ENCODE measurements at regions not wholly inside any gene's neighbourhood (a gene's known extent, or its start where the extent isn't known, plus 50 kb on each side); places are given as distances from the start of the nearest gene placed in this dataset.
A peak's percentile ranks its signal among the peaks of the same experiment; 100 is the strongest.

DNA sequence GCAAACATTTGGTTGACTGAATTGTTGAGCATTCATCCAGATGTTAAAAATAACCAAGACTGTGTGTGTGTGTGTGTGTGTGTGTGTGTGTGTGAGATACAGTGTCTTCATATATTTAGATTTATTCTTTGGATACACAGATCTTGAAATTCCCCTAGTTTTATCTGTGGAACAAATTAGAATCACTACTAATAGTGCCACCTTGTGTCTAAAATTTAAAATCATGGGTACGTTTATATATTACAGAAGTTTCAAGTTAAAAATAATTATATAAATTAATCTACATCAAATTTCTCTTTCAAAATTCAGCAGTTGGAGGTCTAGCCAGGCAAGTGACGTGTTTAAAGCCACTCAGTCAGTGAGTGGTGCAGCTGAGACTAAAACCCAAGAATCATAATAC is 1566.2 kb upstream of the TENM4 start:
- Histone ChIP-seq H3K36me3 (ENCODE audit: control insufficient read depth in 2 of 2, extremely low read depth in 1 of 2, insufficient read depth in 2 of 2, low read length in 2 of 2) (no peaks in the 10 kb centered on the region), H3K9me1 (replicated peaks; ENCODE audit: control insufficient read depth, extremely low read depth, insufficient read depth, low read length) (no peaks in the 10 kb centered on the region), H3K9ac (replicated peaks; ENCODE audit: extremely low read depth, insufficient read depth, low read length) (no peak overlapping the region), H3K9me3 (replicated peaks; ENCODE audit: control insufficient read depth, insufficient read depth, low read length) (no peaks in the 10 kb centered on the region), H3K4me2 (ENCODE audit: insufficient read depth, low read length) (no peak overlapping the region), H2AFZ (ENCODE audit: low read depth, low read length) (no peak overlapping the region), H3K79me2 (ENCODE audit: control insufficient read depth, insufficient read depth, low read length) (no peaks in the 10 kb centered on the region), H3K4me1 (ENCODE audit: control insufficient read depth, extremely low read depth, insufficient read depth, low read length) (peaks cover 5% of the 10 kb centered on the region), H3K4me3 (replicated peaks in 1 of 3; ENCODE audit: insufficient read depth in 1 of 3, low read depth in 1 of 3, low read length in 3 of 3) (no peak overlapping the region), H3K27me3 (ENCODE audit: control insufficient read depth in 2 of 2, insufficient read depth in 2 of 2, low read length in 2 of 2) (no peaks in the 10 kb centered on the region), H3K27ac (ENCODE audit: insufficient read depth, low read depth, low read length) (no peak overlapping the region), H4K20me1 (replicated peaks; ENCODE audit: control insufficient read depth, extremely low read depth, insufficient read depth, low read length) (no peaks in the 10 kb centered on the region)
- no peak for FAIRE-seq
- intact Hi-C loops (cut with micrococcal nuclease) (loop anchor here (1.0 to 10.0 kb wide), 2 partner anchors 282 to 852 kb away; no protein-coding TSS in a partner anchor), dilution Hi-C loops (cut with MboI; ENCODE audit: extremely low pct_ligation_motif_present, low sequenced_read_pairs) (no loop called here)
- CTCF ChIA-PET = no interaction called here
- no TSS peak for BruUV-seq (replicated peaks)
- TF ChIP-seq JUN (IDR thresholded peaks at IDR 0.05; ENCODE audit: borderline replicate concordance, insufficient read depth, insufficient read length, low read depth) (no peak), GATA2 (IDR thresholded peaks at IDR 0.05; ENCODE audit: insufficient read depth, insufficient read length, low read depth, low read length) (no peak), POLR2AphosphoS5 (IDR thresholded peaks at IDR 0.05; ENCODE audit: insufficient read depth, low read depth, low read length) (no peak), MYC (IDR thresholded peaks at IDR 0.05; ENCODE audit: low read depth, low read length) (no peak), FOS (IDR thresholded peaks at IDR 0.05; ENCODE audit: borderline replicate concordance, insufficient read depth, low read length) (no peak), POLR2A (IDR thresholded peaks at IDR 0.05; ENCODE audit: low read depth, low read length) (no peak), EZH2 (IDR thresholded peaks at IDR 0.05; ENCODE audit: borderline replicate concordance, low read depth, low read length, severe bottlenecking) (no peak)
- TF ChIP-seq, protein P1, sequence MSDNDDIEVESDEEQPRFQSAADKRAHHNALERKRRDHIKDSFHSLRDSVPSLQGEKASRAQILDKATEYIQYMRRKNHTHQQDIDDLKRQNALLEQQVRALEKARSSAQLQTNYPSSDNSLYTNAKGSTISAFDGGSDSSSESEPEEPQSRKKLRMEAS (IDR thresholded peaks at IDR 0.05; ENCODE audit: insufficient read depth, insufficient read length) = no peak
- TF ChIP-seq, protein P2, sequence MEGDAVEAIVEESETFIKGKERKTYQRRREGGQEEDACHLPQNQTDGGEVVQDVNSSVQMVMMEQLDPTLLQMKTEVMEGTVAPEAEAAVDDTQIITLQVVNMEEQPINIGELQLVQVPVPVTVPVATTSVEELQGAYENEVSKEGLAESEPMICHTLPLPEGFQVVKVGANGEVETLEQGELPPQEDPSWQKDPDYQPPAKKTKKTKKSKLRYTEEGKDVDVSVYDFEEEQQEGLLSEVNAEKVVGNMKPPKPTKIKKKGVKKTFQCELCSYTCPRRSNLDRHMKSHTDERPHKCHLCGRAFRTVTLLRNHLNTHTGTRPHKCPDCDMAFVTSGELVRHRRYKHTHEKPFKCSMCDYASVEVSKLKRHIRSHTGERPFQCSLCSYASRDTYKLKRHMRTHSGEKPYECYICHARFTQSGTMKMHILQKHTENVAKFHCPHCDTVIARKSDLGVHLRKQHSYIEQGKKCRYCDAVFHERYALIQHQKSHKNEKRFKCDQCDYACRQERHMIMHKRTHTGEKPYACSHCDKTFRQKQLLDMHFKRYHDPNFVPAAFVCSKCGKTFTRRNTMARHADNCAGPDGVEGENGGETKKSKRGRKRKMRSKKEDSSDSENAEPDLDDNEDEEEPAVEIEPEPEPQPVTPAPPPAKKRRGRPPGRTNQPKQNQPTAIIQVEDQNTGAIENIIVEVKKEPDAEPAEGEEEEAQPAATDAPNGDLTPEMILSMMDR (IDR thresholded peaks at IDR 0.05; ENCODE audit: extremely low read depth in 1 of 2, insufficient read depth in 1 of 2, low read depth in 1 of 2, low read length in 2 of 2) = no peak
- POLR2A ChIA-PET = no interaction called here
- peak; percentile 40 for DNase-seq (ENCODE audit: low read depth, low spot score)
